Stimulated activated CD4-positive, alpha-beta T cell treated with anti-CD3 and anti-CD28 coated beads, Interleukin-12 subunit alpha, Interleukin-12 subunit beta, amount 100 ng/mL, for 24 hours (primary cell): ENCODE measurements at regions not wholly inside any gene's neighbourhood (a gene's known extent, or its start where the extent isn't known, plus 50 kb on each side); places are given as distances from the start of the nearest gene placed in this dataset.
"Not testable (repeated sequence)": the region's sequence is repeated elsewhere in the genome, so short reads cannot be mapped to it uniquely, and the experiment has no call there.

ENCODE experiments used
- DNase-seq, 2 experiments: peaks; one replicate each; pipeline ENCODE4 v3.0.0-alpha.2; 2020; ENCODE audit warnings: low read depth in 2 of 2

DNA sequence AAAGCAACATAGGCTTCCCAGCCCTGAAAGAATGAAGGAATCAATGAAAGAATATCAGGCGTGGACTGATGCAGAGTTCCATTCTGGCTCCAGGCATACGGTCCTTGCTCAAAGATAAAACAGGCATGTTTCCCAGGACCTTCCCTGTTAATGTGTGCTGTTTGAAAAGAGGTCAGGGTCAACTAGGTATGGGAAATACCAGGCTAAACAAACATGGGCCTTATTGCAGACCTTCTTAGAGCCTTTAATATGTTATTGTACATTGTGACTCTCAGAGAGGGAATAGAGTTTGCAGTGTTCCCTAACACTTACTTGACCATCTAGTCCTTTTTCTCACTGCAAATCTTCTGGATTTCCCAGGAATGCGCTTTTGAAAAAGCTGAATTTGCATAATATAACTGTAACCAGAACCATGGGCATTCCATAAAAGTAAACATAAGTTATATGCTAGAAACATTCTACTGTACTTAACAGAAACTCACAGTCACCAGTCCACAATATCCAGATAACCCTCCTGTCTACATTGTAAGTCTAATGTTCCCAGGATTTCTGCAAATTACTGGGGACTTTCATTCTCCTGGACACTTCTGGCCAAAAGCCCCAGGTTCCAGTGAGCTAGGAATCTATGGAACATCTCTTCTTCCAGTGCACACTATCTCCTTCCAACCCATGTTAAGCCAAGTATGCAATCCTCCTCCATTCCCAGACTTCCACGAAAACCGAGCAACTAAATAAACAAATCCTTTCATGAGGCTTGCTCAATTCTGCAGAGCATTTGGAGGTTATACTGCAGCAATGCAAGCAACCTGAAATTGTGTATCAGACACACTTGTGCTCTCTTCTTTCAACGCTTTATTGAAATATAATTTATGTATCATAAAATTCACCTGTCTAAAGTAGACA, 486.6 kb downstream of the SETD4 start:
- DNase-seq = no peak

DNA sequence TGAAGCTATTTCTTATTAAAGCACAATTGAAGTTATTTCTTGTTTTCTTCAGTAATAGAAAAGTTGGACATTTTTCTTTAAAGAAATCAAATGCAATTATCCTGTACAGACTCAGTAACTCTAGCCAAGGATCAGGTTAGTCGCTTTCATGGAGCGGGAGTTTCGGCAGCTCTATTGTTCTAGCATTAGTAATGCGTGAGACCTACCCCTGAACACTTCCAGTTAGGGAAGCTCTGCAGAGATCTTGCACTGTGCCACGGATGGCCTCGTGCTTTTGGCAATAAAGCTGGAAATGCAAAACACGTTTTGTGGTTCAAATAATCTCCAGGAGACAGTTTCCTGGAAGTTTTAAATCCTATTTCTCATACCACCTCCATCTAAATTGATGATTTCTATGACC, 488.4 kb downstream of the SETD4 start:
- no peak for DNase-seq

DNA sequence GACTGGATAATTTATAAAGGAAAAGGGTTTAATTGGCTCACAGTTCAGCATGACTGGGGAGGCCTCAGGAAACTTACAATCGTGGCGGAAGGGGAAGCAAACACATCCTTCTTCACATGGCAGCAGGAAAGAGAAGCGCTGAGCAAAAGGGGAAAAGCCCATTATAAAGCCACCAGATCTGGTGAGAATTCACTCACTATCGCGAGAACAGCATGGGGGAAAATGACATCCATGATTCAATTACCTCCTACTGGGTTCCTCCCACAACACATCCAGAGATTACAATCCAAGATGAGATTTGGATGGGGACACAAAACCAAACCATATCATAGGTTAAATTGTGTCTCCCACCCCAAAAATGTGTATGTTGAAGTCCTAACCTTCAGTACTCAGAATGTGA, 491.7 kb downstream of the SETD4 start:
- DNase-seq = no peak

DNA sequence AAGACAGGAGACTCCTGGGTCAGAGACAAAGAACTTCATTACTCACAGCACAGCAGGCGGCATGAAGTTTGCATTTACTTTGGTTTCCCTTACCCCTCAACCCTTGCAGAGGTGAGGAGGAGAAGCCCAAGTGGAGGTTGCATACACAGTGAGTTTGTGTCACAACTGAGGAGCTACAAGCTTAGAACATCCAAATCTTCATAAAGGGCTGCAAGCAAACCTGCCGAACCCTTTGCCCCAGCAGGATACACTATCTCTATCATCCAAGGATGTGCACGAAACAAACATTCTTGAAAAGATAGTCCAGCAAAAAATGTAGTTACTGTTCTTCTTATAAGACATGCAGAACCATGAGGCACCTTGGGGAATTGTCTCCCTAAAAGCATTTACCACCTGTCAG, 493.5 kb downstream of the SETD4 start:
- DNase-seq = no peak

DNA sequence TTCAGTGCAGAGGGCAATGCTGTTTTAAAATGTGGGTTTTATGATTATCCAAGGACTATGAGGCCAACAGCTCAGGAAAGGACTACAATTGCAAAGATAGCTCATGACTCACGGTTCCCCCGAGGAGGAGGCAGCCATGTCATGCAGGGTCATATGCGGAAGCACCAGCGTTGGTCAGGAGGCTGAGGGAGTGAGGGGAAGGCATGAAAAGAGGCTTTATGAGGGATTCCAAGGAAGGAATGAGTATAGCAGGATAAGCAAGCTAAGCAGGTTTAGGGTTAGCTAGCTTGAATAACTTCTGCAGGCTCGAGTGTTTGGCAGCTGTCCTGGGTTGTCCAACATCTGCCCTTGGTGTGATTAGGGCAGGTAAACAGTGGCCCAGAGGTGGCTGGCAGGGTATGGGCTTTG, 495.1 kb downstream of the SETD4 start:
- no peak for DNase-seq

DNA sequence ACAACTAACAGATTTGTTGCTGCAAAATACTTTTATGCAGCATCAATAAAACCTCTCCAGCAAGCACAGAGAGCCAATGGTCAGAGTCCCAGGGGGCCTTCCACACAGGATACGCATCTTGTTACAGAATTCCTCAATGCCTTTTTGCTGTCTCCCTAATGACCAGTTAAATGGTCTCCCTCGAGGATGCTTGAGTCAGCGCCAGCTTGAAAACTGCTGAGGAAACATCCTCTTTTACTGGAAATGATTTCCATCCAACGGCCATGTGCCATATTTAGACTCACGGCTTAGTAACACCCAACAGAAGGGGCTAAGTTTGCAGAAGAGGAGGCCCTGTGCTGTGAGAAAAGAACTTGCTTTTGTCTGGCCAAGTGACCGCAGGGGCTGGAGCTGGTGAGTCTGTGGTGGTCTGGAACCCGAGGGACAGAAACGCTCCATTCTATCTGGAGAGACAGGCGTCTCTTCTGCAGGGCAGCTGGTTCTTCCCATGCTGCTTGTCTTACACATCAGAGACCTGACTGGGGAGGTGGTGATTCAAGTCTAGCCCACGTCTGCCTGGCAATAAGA, 496.4 kb downstream of the SETD4 start:
- no peak for DNase-seq

DNA sequence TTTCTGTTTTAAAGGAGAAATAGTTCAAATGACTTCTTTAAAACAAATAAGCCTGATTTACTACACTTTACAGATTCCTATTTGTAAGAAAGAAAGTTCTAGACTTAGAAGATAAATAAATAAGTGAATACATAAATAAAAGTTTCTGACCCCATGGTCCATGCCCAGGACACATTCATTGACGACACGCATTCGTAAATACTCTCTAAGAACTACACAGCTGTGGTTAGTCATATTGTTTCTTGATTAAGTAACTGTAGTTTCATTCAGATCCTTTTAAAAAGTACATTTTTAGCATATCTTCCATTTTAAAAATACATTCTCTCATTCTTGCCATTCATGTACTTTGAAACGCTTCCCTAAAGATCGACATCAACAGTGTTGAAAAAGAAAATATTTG, 497.4 kb downstream of the SETD4 start:
- no peak for DNase-seq

DNA sequence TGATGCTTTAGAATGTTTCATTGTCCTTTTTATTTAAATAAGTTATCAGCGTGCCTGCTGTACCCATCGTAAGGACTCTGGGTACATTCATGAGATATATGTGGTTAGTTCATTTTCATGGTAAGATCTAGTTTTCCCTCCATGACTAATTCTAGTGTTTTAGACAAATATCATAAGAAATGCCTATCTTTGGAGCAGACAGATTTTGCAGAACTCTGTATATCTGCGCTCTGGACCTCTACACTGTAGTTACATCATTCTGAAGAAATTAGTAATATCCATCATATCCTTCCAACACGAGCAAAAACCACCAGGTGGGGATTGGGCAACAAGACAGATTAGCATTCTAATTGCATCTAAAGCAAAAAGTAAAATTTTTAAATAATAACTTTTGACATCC, 499.2 kb downstream of the SETD4 start:
- DNase-seq = no peak

DNA sequence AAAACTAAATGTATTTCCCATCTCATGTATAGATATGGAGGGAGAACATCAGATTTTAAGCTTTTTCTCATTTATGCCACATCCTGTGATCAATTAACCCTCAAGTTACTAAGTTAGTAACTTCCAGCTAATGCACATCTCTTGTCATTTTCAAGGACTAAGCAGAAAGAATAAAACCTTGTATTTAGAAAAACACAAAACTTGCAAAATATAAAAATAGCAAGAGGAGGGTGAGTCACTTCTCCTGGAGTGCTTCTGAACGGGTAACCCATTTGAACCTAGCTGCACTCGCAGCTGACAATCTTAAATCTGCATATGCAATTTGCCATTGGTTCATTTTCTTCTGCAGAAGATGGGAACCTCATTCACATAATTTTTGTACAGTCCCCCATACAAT, 500.5 kb downstream of the SETD4 start:
- no peak for DNase-seq

DNA sequence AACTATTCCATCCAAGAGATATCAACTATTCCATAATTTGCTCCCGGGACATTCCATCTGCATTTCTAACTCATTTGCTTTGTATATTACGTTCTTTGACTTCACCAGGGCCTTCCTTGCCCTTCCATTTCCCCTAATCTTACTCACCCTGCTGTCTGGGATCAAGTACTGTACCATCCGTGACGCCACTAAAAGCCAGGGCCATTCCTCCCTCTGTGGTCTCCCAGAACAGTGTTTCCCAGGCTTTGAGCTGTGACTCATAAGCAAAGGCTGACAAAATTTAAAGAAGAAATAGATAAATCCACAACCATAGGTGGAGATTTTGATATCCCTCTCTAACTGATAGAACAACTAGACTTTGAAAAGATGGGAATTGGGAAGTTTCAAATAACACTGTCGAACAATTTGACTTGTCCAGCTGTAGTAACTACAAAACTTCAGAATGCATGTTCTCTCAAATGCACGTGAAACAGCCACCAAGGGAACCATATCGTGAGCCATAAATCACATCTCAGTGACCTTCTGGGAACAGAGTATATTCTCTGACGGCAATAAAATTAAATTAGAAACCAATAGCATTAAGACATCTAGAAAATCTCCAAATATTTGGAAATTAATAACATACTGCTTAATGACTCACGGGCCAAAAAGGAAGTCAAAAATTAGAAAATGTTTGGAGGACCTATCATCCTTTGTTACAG, 501.0 kb downstream of the SETD4 start:
- no peak for DNase-seq

DNA sequence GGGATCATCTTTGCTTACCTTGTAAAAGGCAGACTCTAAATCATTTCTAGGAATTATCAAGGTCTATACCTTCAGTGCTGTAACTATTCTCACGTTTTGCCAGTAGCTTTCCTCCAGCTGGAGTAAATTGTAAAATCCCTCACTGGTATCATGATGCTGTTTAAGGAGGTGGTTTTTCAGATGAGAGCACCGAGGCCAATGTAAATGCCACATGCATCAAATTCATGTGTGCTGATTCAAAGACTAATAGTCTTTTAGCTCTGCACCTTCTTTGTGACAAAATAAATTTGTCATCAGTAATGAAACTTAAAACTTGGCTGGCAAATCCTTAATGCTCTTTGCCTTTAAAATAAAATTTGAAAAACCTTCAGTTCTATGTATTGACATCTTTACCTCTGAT, 503.8 kb downstream of the SETD4 start:
- no peak for DNase-seq

DNA sequence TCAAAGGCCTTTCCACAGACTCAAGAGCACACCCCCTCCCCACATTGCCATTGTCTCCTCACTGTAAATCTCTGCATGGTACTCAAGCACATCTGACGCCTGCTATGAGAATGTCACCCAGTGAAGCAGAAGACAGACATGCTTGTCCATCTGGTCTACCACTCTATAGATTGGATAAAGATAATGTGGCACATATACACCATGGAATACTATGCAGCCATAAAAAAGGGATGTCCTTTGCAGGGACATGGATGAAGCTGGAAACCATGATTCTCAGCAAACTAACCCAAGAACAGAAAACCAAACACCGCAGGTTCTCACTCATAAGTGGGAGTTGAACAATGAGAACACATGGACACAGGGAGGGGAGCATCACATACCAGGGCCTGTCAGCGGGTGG, 503.4 kb upstream of the RUNX1 start:
- not testable (repeated sequence) for DNase-seq

DNA sequence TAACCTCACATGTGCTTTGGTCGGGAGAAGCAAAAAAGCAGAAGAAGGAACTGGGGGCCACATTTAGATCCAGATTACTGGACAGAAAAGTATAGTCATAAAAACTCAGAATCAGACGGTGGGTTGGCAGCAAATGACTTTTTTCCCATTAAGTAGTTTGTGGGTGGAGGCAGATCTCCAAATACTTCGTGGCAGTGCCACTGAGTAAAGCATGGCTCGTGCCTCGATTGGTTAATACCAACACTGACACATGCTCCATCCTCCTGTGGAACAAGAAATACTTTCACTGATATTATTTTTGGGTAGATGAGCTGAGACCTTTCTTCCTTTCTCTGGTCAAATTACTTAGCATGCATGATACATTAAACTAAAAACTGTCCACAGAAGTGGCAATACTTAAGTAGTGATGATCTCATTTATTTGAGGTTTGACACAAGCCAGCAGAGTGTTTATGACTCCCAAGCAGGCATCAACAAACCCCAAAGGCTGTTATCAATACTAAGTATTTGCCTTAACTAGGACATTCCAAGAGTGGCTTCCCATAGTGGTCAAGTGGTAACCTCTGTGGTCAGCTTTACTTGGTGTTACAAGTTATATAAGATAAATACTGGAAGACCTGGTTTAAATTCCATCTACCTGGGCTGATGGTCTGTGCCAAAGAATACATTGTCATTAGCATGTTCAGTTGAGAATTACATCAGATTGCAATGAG, 500.0 kb upstream of the RUNX1 start:
- DNase-seq = no peak

DNA sequence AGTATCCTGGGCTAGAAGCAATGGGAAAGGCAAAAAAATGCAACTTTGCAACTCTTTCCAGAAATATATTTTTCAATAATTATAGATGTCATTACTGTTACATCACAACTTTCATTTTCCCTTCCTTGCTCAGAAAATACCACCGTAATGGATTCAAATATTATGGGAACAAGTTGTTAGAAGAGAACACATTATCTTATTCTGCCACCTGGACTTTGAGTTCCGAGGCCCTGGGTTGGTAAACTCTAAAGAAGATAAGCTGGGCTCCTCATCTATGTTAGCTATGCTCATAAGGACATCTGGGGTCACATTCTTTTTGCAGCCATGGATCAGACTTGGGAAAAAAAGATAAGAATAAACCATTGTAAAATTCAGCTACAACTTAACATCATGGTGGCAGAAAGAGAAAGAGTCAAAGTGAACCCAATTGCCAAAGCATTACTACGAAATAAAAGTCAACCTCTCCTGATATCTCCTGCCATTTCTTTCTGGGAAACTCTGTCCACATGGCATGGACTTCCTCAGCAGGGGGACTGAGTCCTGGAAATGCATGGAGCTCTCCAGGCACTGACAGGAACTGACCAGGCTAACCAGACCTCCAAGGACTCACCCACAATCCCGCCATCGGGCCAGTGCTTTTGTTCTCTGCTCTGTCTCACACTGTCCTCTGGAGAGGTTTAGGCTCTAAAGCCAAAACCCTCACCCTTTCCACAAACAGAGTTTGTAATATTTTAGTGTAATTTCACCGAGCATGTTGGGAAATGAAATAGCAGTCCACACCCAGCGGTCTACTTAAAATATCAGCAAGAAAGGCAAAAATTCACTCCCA, 499.1 kb upstream of the RUNX1 start:
- DNase-seq = no peak

DNA sequence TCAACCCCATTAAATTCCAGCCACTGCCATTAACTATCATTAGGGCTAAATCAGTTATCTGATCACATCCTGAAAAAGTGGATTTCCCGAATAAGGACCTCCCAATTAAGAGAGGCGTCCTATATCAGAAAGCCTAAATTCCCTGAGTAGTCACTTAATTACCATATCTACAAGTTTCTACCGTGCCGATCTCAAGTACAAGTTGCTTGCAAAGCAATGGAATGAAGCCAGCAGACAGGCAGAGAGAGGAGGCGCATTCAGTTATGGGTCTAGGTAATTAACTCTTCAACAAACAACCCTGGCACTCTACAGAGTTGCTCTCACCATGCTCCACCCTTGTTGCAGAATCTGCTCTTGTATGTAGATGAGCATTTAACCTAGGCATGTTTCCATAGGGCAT, 494.6 kb upstream of the RUNX1 start:
- no peak for DNase-seq

DNA sequence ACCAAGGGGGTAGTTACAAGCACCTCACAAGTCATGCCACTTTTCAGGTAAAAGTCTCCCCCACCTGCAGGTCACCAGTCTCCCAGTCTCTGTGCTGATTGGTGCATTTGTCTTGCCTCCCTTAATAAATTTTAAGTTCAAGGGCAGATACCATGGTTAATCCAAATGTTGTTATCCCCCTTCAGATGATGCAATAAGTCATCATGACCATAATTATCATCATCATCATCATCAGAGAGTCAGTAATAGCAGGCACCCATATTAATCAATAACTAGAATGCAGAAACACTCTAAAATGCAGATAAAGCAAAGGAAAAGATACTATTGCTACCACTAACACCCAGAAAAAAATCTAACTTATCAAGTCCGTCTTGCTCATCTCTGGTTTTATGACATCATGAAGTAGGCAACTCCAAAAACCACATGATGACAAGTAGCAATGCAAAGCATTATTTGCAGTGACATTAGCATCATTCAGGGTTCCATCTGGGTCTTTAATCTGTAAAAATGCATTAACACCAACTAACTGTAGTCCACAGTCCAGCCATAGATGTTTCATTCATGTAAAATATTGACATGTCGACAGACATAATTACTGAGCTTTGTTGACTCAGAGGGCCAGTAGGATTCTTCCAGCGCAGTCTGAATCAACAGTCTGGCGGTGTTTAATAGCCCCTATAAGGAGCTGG, 492.0 kb upstream of the RUNX1 start:
- no peak for DNase-seq

DNA sequence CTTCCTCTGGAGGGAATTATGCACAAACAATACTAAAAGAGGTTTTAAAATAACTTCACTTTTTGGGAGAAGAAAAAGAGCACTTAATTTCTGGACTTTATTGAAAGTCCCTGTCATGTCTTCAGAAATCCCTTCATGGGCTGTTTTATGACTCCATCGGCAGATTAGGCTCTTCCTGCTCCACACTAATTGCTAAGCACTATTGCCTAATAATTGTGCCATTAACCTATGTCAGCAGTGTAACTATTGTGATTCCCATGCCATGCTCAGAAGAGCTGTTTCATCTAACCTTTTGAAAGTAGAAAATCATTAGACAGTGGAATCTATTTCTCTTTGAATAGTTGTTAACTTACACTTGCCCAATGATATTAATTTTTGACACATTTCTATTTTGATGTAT, 489.3 kb upstream of the RUNX1 start:
- DNase-seq = no peak

DNA sequence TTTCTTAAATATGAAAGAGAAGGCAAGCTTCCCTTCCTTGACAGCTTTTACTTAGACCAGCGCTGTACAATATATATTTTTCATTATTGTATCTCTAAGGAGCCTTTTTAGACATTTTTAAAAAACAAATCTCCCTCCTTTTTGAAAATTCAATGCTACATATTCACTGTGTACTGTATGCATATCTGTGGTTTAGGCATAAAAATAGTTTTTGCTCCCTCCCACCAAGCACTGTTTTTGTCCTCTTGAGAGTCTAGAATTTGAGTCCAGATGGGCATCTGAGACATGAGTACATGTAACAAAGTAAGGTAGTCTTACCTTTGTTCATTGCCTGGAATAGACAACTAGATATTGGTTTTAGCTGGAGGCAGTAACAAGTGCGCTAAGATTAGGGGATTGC, 488.5 kb upstream of the RUNX1 start:
- DNase-seq = no peak

DNA sequence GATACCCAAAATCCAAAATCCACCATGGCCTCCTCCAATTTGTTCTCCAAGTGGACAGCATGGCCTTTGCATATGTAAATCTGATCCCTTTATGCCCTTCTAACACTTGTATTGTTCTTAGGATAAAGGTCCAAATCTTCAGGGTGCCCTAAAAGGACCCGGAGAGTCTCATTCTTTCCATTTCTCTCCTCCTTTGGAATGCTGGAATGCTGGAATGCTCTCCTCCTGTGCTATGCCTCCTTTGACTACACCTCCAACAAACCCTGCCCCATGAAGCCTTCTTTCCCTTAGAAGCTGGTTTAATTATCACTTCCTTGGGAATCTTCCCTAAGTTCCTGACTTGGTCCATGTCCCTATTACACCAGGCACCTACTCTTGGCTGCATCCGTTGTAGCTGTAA, 484.8 kb upstream of the RUNX1 start:
- no peak for DNase-seq

DNA sequence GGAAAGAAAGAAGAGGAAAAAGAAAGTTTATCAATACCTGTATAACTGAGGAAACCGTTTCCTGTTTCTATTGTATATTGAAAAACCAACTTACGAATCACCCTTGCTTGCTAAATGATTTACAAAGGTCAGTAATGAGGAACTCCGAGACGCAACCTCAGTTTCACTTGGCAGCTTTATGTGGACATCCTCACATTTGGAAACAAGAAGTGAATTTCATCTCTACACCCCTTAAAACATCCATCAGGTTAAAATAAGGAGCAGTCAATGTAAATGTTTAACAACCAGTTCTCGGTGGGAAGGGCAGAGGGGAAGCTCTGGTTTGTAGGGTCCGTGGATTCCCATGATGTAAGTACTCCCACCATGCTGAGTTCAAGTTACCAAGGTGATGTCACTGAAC, 481.7 kb upstream of the RUNX1 start:
- no peak for DNase-seq
